CD4-positive, alpha-beta T cell treated with Interleukin-15 for 4 hours (primary cell): ENCODE measurements at regions not wholly inside any gene's neighbourhood (a gene's known extent, or its start where the extent isn't known, plus 50 kb on each side); places are given as distances from the start of the nearest gene placed in this dataset.

Experiments used
- DNase-seq: peaks from one replicate; pipeline ENCODE4 v3.0.0-alpha.2; 2020; ENCODE audit warnings: low spot score

GRCh38 chr3:68056556-68056955 lies 402.1 kb upstream of the SUCLG2 start:
- no peak for DNase-seq

GRCh38 chr3:68055215-68055614 lies 400.8 kb upstream of the SUCLG2 start:
- DNase-seq, result no peak

- no peak for DNase-seq
Measured at GRCh38 chr3:68049776-68050175, 395.4 kb upstream of the SUCLG2 start.

- no peak for DNase-seq
Measured at GRCh38 chr3:68045976-68046375, 391.6 kb upstream of the SUCLG2 start.

- DNase-seq, result no peak
Measured at GRCh38 chr3:68033867-68034266, 379.5 kb upstream of the SUCLG2 start.

GRCh38 chr3:68032209-68032608 lies 377.8 kb upstream of the SUCLG2 start:
- DNase-seq, result no peak

- no peak for DNase-seq
Measured at GRCh38 chr3:68025189-68025588, 370.8 kb upstream of the SUCLG2 start.

- DNase-seq, result no peak
Measured at GRCh38 chr3:68019876-68020275, 365.5 kb upstream of the SUCLG2 start.

GRCh38 chr3:68018275-68018674 lies 363.9 kb upstream of the SUCLG2 start:
- DNase-seq, result no peak

GRCh38 chr3:68017069-68017468 lies 362.7 kb upstream of the SUCLG2 start:
- DNase-seq, result no peak

GRCh38 chr3:68009900-68010299 lies 355.5 kb upstream of the SUCLG2 start:
- DNase-seq, result no peak

GRCh38 chr3:68007621-68008226 lies 353.3 kb upstream of the SUCLG2 start:
- peak; percentile 6 for DNase-seq

GRCh38 chr3:68006646-68007045 lies 352.2 kb upstream of the SUCLG2 start:
- DNase-seq, result no peak

GRCh38 chr3:68004091-68004490 lies 349.7 kb upstream of the SUCLG2 start:
- no peak for DNase-seq

GRCh38 chr3:67998281-67998680 lies 343.9 kb upstream of the SUCLG2 start:
- no peak for DNase-seq

- DNase-seq, result no peak
Measured at GRCh38 chr3:67995206-67995605, 340.8 kb upstream of the SUCLG2 start.

- DNase-seq, result no peak
Measured at GRCh38 chr3:67986706-67987105, 332.3 kb upstream of the SUCLG2 start.

- DNase-seq, result no peak
Measured at GRCh38 chr3:67983166-67983565, 328.8 kb upstream of the SUCLG2 start.

GRCh38 chr3:67981077-67981476 lies 326.7 kb upstream of the SUCLG2 start:
- DNase-seq, result no peak

- no peak for DNase-seq
Measured at GRCh38 chr3:67979342-67979741, 324.9 kb upstream of the SUCLG2 start.

- DNase-seq, result no peak
Measured at GRCh38 chr3:67977762-67978161, 323.4 kb upstream of the SUCLG2 start.

- no peak for DNase-seq
Measured at GRCh38 chr3:67976663-67977062, 322.3 kb upstream of the SUCLG2 start.

GRCh38 chr3:67964596-67964995 lies 310.2 kb upstream of the SUCLG2 start:
- no peak for DNase-seq

- DNase-seq, result no peak
Measured at GRCh38 chr3:67957268-67957667, 302.9 kb upstream of the SUCLG2 start.
